Liver (tissue), 7 donors: ENCODE measurements at regions not wholly inside any gene's neighbourhood (a gene's known extent, or its start where the extent isn't known, plus 50 kb on each side); places are given as distances from the start of the nearest gene placed in this dataset.

Experiments used
- DNase-seq: peaks from one replicate; pipeline ENCODE4 v3.0.0-alpha.2; 2017; ENCODE audit warnings: low spot score
- H3K27ac ChIP-seq, 2 donors: one replicate each; pipeline ENCODE4 v1.7.0; 2013; ENCODE audit warnings: inconsistent platforms in 2 of 2, low read length in 2 of 2, control low read depth in 1 of 2, low read depth in 1 of 2, mild to moderate bottlenecking in 1 of 2
- H3K27me3 ChIP-seq, 4 donors: one replicate each; pipeline versions ENCODE4 v1.6.1 to v1.7.0; 2013; ENCODE audit warnings: low read length in 3 of 4, inconsistent platforms in 1 of 4, mild to moderate bottlenecking in 1 of 4, moderate library complexity in 1 of 4; ENCODE audit not compliant: control insufficient read depth in 4 of 4, insufficient read depth in 4 of 4
- H3K36me3 ChIP-seq, 4 donors: one replicate each; pipeline versions ENCODE4 v1.6.1 to v1.7.0; 2013; ENCODE audit warnings: low read length in 3 of 4, mild to moderate bottlenecking in 3 of 4, low read depth in 1 of 4, moderate library complexity in 1 of 4; ENCODE audit not compliant: control insufficient read depth in 4 of 4, insufficient read depth in 3 of 4
- H3K4me1 ChIP-seq, 4 donors: one replicate each; pipeline versions ENCODE4 v1.6.1 to v1.7.0; 2013; ENCODE audit warnings: low read length in 3 of 4, mild to moderate bottlenecking in 3 of 4, moderate library complexity in 1 of 4; ENCODE audit not compliant: control insufficient read depth in 4 of 4, insufficient read depth in 4 of 4
- H3K4me3 ChIP-seq, 3 donors: one replicate each; pipeline versions ENCODE4 v1.6.1 to v1.7.0; 2013; ENCODE audit warnings: low read length in 3 of 3, control low read depth in 1 of 3, low read depth in 1 of 3, mild to moderate bottlenecking in 1 of 3
- H3K9ac ChIP-seq, 2 donors: one replicate each; pipeline ENCODE4 v1.7.0; 2013; ENCODE audit warnings: low read length in 2 of 2, mild to moderate bottlenecking in 2 of 2, moderate library complexity in 2 of 2, control low read depth in 1 of 2, low read depth in 1 of 2
- H3K9me3 ChIP-seq, 4 donors: one replicate each; pipeline versions ENCODE4 v1.6.1 to v1.7.0; 2013; ENCODE audit warnings: low read length in 3 of 4; ENCODE audit not compliant: control insufficient read depth in 4 of 4
- ATF3 ChIP-seq: IDR thresholded peaks from 2 replicates; pipeline ENCODE4 v1.6.1; 2016; ENCODE audit warnings: antibody characterized with exemption
- EGR1 ChIP-seq, 2 donors: IDR thresholded peaks; 2 replicates each; pipeline ENCODE4 v1.6.1; 2016 to 2018; ENCODE audit warnings: antibody characterized with exemption in 2 of 2, low read depth in 2 of 2
- FOXA1 ChIP-seq: IDR thresholded peaks from 2 replicates; pipeline ENCODE4 v1.6.1; 2016; ENCODE audit warnings: antibody characterized with exemption
- FOXA2 ChIP-seq: IDR thresholded peaks from 2 replicates; pipeline ENCODE4 v1.6.1; 2016; ENCODE audit warnings: antibody characterized with exemption
- GABPA ChIP-seq, 2 donors: IDR thresholded peaks in 1 of 2; conservative IDR thresholded peaks in 1 of 2; 2 replicates each; pipeline ENCODE4 v1.6.1; 2016; ENCODE audit warnings: antibody characterized with exemption in 2 of 2, mild to moderate bottlenecking in 1 of 2, moderate library complexity in 1 of 2
- HNF4A ChIP-seq, 2 donors: conservative IDR thresholded peaks; 2 replicates each; pipeline ENCODE4 v1.6.1; 2016; ENCODE audit warnings: antibody characterized with exemption in 2 of 2, mild to moderate bottlenecking in 2 of 2
- HNF4G ChIP-seq: IDR thresholded peaks from 2 replicates; pipeline ENCODE4 v1.6.1; 2016; ENCODE audit warnings: antibody characterized with exemption
- MAX ChIP-seq: IDR thresholded peaks from 2 replicates; pipeline ENCODE4 v1.6.1; 2016; ENCODE audit warnings: antibody characterized with exemption
- NR2F2 ChIP-seq: IDR thresholded peaks from 2 replicates; pipeline ENCODE4 v1.6.1; 2016; ENCODE audit warnings: antibody characterized with exemption
- REST ChIP-seq: IDR thresholded peaks from 2 replicates; pipeline ENCODE4 v1.6.1; 2016; ENCODE audit warnings: antibody characterized with exemption, mild to moderate bottlenecking
- RXRA ChIP-seq, 2 donors: IDR thresholded peaks; 2 replicates each; pipeline ENCODE4 v1.6.1; 2017 to 2018; ENCODE audit warnings: antibody characterized with exemption in 2 of 2, mild to moderate bottlenecking in 1 of 2
- SP1 ChIP-seq: IDR thresholded peaks from 2 replicates; pipeline ENCODE4 v1.6.1; 2018; ENCODE audit warnings: antibody characterized with exemption, mild to moderate bottlenecking
- TAF1 ChIP-seq: conservative IDR thresholded peaks from 2 replicates; pipeline ENCODE4 v1.6.1; 2016; ENCODE audit warnings: antibody characterized with exemption, mild to moderate bottlenecking
- YY1 ChIP-seq: IDR thresholded peaks from 2 replicates; pipeline ENCODE4 v1.6.1; 2016; ENCODE audit warnings: antibody characterized with exemption, mild to moderate bottlenecking
- ZBTB33 ChIP-seq: IDR thresholded peaks from 2 replicates; pipeline ENCODE4 v1.6.1; 2016; ENCODE audit warnings: antibody characterized with exemption
- WGBS: extraction: QIAGEN DNeasy Blood & Tissue Kit; methylation state at CpG from one replicate; pipeline ENCODE4 v1.1.7; 2013; 5-methylcytosine and 5-hydroxymethylcytosine counted together
- donor health status: healthy.
- donor health status: healthy.
- donor health status: healthy.
- donor health status: healthy.

GRCh38 chr4:167602157-167602556 is 367.9 kb upstream of the SPOCK3 start:
- WGBS = 69% methylated on average over 2 of the region's 2 CpGs
- H3K4me3 ChIP-seq = no peak overlapping the region

GRCh38 chr4:167606551-167606950 is 372.3 kb upstream of the SPOCK3 start:
- no peak for DNase-seq
- TF ChIP-seq FOXA1 (no peak), GABPA (IDR thresholded peaks at IDR 0.05 in 1 of 2, conservative IDR thresholded peaks at IDR 0.05 in 1 of 2) (no peak), FOXA2 (no peak), HNF4A (conservative IDR thresholded peaks at IDR 0.05) (no peak), REST (no peak), SP1 (no peak), ZBTB33 (no peak), EGR1 (IDR thresholded peaks at IDR 0.05; ENCODE audit: low read depth in 2 of 2) (no peak), RXRA (IDR thresholded peaks at IDR 0.05) (no peak), HNF4G (no peak), TAF1 (no peak)
- WGBS = 57% methylated on average over 4 of the region's 4 CpGs

More at GRCh38 chr4:167602157-167602556, 367.9 kb upstream of the SPOCK3 start:
- no peak overlapping the region for H3K9ac ChIP-seq
- TF ChIP-seq NR2F2 (no peak), TAF1 (no peak), HNF4A (conservative IDR thresholded peaks at IDR 0.05) (no peak), YY1 (no peak), MAX (no peak), ATF3 (no peak), SP1 (no peak), EGR1 (IDR thresholded peaks at IDR 0.05; ENCODE audit: low read depth in 2 of 2) (no peak), RXRA (IDR thresholded peaks at IDR 0.05) (no peak), ZBTB33 (no peak)
- H3K9me3 ChIP-seq = no peaks in the 10 kb centered on the region
- H3K27me3 ChIP-seq = no peaks in the 10 kb centered on the region
- no peaks in the 10 kb centered on the region for H3K4me1 ChIP-seq
- no peaks in the 10 kb centered on the region for H3K36me3 ChIP-seq
- H3K27ac ChIP-seq = no peak overlapping the region
- no peak for DNase-seq

More at GRCh38 chr4:167606551-167606950, 372.3 kb upstream of the SPOCK3 start:
- H3K27me3 ChIP-seq = no peaks in the 10 kb centered on the region
- no peaks in the 10 kb centered on the region for H3K9me3 ChIP-seq
- H3K4me3 ChIP-seq = no peak overlapping the region
- H3K9ac ChIP-seq = no peak overlapping the region
- no peak overlapping the region for H3K27ac ChIP-seq
- H3K4me1 ChIP-seq = no peaks in the 10 kb centered on the region
- no peaks in the 10 kb centered on the region for H3K36me3 ChIP-seq
